Muscle of leg (tissue), 3 donors: ENCODE measurements at regions not wholly inside any gene's neighbourhood (a gene's known extent, or its start where the extent isn't known, plus 50 kb on each side); places are given as distances from the start of the nearest gene placed in this dataset.

Source experiments
- DNase-seq: peaks from one replicate; pipeline ENCODE4 v3.0.0; 2013
- H3K27ac ChIP-seq: one replicate; pipeline ENCODE4 v1.5.1; 2013; ENCODE audit warnings: mild to moderate bottlenecking, low read length, control low read depth
- H3K27me3 ChIP-seq: one replicate; pipeline ENCODE4 v1.6.1; 2013; ENCODE audit warnings: low read length; ENCODE audit not compliant: control insufficient read depth, insufficient read depth
- H3K36me3 ChIP-seq: one replicate; pipeline ENCODE4 v1.6.1; 2013; ENCODE audit warnings: low read length; ENCODE audit not compliant: control insufficient read depth, insufficient read depth
- H3K4me1 ChIP-seq: one replicate; pipeline ENCODE4 v1.6.1; 2013; ENCODE audit warnings: low read length; ENCODE audit not compliant: control insufficient read depth, insufficient read depth
- H3K4me3 ChIP-seq: one replicate; pipeline ENCODE4 v1.5.1; 2013; ENCODE audit warnings: low read length, control low read depth
- H3K9me3 ChIP-seq: replicated peaks from 2 replicates; pipeline ENCODE4 v1.6.1; 2013; ENCODE audit warnings: low read depth, low read length; ENCODE audit not compliant: control insufficient read depth
- WGBS: methylation state at CpG from one replicate; pipeline ENCODE4 v1.1.5; 2013; ENCODE audit warnings: missing lambda C conversion rate; ENCODE audit not compliant: insufficient coverage; 5-methylcytosine and 5-hydroxymethylcytosine counted together

DNA sequence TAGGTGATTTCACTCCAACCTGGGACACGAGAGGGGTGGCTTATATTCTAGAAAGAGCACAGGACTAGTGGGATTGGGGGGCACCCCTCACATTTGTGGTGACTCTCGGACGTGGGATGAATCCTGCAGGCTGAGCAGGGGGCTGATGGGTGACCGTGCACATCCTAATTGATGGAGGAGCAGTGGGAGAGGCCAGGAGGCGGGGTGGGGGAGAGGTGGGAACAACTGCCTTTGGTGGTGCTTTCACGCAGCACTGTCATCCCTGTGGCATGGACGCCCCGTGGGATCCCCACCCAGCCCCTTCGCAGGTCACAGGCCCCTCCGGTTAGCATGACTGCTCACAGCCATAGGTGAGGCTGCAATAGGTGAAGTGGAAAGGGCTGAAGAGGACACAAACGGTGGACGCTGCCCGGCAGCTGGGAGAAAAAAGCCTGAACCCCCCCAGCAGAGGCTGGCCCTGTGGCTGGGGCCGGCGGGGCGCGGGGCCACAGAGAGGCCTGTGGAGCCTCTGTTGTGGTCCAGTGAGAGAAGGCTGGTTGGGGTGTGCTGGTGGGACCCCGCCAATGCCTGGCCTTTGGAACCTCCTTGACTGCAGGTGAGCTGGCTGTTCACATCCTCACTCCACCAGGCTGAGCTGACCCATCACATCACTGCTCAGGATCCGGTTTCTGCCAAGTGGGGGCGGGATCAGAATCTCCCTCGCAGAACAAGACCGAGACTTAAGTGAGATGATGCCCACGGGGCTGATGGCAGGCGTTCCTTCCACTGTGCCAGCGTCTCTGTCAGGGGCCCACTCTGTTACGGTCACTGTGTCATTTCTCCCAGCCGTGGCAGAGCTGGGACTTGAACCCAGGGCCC is 325.4 kb downstream of the TEX29 start:
- H3K4me1 ChIP-seq: no peaks in the 10 kb centered on the region
- DNase-seq: no peak
- H3K4me3 ChIP-seq: no peak overlapping the region
- peaks cover 9% of the 10 kb centered on the region for H3K27me3 ChIP-seq
- 81% methylated on average over 21 of the region's 27 CpGs for WGBS
- no peaks in the 10 kb centered on the region for H3K9me3 ChIP-seq
- H3K27ac ChIP-seq: no peak overlapping the region
- H3K36me3 ChIP-seq: no peaks in the 10 kb centered on the region

DNA sequence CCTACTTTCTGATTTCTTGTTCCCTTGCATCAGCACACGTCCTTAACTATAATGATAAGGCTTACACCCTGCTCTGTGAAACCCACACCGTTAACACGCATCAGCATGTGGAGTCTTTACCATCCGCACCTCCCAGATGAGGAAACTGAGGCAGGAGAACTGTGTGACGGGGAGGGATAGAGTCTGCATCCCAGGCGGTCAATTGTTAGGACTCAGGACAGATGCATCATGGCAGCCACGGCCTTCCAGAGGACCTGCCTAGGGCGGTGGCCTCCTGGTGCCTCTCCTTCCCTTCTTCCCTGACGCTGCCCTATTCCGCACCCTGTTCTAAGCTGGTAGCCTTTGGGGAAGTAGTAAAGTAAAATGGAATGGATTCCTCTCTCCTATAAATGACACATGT is 326.0 kb downstream of the TEX29 start:
- no peak for DNase-seq
- 96% methylated on average over 6 of the region's 10 CpGs for WGBS
- Histone ChIP-seq H3K27me3 (peaks cover 10% of the 10 kb centered on the region), H3K27ac (no peak overlapping the region), H3K4me1 (no peaks in the 10 kb centered on the region), H3K9me3 (no peaks in the 10 kb centered on the region), H3K4me3 (no peak overlapping the region), H3K36me3 (no peaks in the 10 kb centered on the region)

DNA sequence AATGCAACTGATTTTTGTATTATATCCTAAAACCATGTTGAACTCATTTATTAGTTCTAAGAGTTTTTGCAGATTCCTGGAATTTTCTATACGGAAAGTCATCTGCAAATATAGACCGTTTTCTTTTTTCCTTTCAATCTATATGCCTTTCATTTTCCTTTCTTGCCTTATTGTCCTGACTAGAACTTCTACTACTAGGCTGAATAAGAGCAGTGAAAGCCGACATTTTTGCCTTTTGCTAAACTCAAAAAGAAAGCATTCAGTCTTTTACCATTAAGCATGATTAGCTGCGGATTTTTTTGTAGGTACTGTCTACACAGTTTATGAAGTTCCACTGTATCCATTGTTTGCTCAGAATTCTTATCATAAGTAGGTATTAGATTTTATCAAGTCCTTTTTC is 328.4 kb downstream of the TEX29 start:
- H3K36me3 ChIP-seq: no peaks in the 10 kb centered on the region
- peaks cover 20% of the 10 kb centered on the region for H3K27me3 ChIP-seq
- H3K9me3 ChIP-seq: no peaks in the 10 kb centered on the region
- no peak for DNase-seq
- H3K27ac ChIP-seq: no peak overlapping the region
- WGBS: 80% methylated on average over 1 of the region's 4 CpGs
- no peaks in the 10 kb centered on the region for H3K4me1 ChIP-seq
- no peak overlapping the region for H3K4me3 ChIP-seq

DNA sequence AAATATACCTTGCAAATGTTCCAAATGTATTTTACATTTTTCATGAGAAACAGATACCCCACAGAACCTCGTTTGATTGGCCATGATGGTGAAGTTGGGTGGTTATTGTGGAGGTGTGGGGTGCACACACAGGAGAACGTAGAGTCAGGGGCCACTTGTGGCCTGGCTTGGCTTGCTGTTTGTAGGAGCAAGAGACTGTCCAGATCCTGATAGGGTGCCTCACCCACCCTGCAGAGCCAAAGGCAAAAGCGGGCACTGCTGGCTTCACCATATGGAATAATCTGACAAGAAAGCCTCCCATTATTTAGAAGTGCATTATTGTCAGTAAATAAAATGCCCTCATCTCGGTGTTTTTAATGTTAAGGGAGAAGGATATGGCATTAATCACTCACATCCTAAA is 330.2 kb downstream of the TEX29 start:
- WGBS: 52% methylated on average over 2 of the region's 4 CpGs
- H3K36me3 ChIP-seq: no peaks in the 10 kb centered on the region
- H3K27me3 ChIP-seq: peaks cover 30% of the 10 kb centered on the region
- DNase-seq: no peak
- H3K4me3 ChIP-seq: no peak overlapping the region
- no peak overlapping the region for H3K27ac ChIP-seq
- no peaks in the 10 kb centered on the region for H3K9me3 ChIP-seq
- no peaks in the 10 kb centered on the region for H3K4me1 ChIP-seq

DNA sequence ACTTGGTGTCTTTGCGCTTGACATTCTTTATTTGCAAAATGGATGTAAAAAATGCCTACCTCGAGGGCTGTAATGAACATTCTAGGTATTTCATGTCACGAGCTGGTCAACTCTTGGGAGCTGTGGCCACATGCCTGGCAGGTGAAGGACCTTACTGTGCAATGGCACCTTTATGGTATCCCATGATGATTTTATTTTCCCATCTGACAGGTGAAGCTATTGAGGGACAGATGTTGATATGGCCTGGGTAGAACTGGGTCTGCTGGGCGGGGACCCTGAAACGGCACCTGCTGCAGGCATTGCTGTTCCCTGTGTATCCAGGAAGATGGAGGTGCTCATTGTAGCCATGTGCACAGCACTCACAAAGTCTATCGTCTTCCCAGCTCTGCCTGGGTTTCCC is 332.2 kb downstream of the TEX29 start:
- Histone ChIP-seq H3K4me1 (no peaks in the 10 kb centered on the region), H3K27me3 (peaks cover 26% of the 10 kb centered on the region), H3K4me3 (no peak overlapping the region), H3K9me3 (no peaks in the 10 kb centered on the region), H3K36me3 (no peaks in the 10 kb centered on the region), H3K27ac (no peak overlapping the region)
- 91% methylated on average over 3 of the region's 6 CpGs for WGBS
- no peak for DNase-seq

DNA sequence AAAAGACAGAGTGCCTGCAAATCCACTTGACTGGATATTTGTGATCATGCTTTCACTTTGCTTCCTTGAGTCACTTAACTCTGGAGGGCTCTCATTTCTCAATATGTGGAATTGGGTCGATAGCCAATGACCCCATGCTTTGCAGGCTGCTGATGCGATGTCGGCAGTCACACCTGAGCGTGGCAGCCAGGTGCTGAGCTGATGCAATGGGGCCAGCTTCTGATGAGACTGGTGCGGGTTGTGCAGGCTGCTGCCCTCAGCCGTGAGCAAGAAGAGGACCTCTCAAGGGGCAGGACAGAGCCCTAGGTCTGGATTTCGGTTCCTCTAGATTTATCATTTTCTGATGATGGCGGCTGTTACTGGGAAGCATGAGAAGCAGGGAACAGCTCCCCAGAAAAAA is 334.1 kb downstream of the TEX29 start:
- no peaks in the 10 kb centered on the region for H3K36me3 ChIP-seq
- no peaks in the 10 kb centered on the region for H3K9me3 ChIP-seq
- H3K27me3 ChIP-seq: peaks cover 29% of the 10 kb centered on the region
- no peak overlapping the region for H3K27ac ChIP-seq
- DNase-seq: no peak
- 87% methylated on average over 8 of the region's 8 CpGs for WGBS
- peaks cover 3% of the 10 kb centered on the region for H3K4me1 ChIP-seq
- no peak overlapping the region for H3K4me3 ChIP-seq

DNA sequence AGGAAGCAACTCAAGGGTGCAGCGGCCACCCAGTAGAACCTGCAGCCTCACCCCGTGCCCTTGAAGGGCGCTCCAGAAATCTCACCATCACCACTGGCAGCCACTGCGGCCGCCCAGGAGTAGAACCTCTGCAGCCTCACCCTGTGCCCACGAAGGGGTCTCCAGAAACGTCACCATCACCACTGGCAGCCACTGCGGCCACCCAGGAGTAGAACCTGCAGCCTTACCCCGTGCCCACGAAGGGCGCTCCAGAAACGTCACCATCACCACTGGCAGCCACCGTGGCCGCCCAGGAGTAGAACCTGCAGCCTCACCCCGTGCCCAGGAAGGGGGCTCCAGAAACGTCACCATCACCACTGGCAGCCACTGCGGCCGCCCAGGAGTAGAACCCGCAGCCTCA is 336.0 kb downstream of the TEX29 start:
- WGBS: 89% methylated on average over 14 of the region's 19 CpGs
- no peak overlapping the region for H3K27ac ChIP-seq
- peaks cover 24% of the 10 kb centered on the region for H3K27me3 ChIP-seq

DNA sequence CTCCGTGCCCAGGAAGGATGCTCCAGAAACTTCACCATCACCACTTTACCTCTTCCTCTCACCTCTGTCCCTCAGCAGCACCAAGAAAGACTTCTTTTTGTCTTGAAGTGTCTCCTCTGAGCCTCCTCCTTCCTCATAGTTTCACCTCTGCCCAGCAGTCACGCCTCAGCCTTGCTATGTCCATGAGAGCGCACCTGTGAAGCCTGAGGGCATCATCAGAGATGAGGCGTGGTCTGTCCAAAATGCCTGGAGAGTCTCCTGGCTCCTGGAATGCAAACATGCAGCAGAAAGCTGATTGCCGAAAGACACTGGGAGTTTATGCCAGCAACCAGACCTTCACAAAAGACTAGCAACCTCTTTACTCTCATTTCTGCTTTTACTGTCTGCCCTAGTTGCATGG is 336.6 kb downstream of the TEX29 start:
- no peaks in the 10 kb centered on the region for H3K9me3 ChIP-seq
- no peaks in the 10 kb centered on the region for H3K36me3 ChIP-seq
- 91% methylated on average over 5 of the region's 5 CpGs for WGBS
- peaks cover 3% of the 10 kb centered on the region for H3K4me1 ChIP-seq
- H3K27me3 ChIP-seq: peaks cover 23% of the 10 kb centered on the region
- no peak overlapping the region for H3K4me3 ChIP-seq
- DNase-seq: no peak
- H3K27ac ChIP-seq: no peak overlapping the region

More for the DNA sequence above, 336.0 kb downstream of the TEX29 start:
- DNase-seq: no peak
- Histone ChIP-seq H3K4me1 (peaks cover 3% of the 10 kb centered on the region), H3K4me3 (no peak overlapping the region), H3K36me3 (no peaks in the 10 kb centered on the region), H3K9me3 (no peaks in the 10 kb centered on the region)

DNA sequence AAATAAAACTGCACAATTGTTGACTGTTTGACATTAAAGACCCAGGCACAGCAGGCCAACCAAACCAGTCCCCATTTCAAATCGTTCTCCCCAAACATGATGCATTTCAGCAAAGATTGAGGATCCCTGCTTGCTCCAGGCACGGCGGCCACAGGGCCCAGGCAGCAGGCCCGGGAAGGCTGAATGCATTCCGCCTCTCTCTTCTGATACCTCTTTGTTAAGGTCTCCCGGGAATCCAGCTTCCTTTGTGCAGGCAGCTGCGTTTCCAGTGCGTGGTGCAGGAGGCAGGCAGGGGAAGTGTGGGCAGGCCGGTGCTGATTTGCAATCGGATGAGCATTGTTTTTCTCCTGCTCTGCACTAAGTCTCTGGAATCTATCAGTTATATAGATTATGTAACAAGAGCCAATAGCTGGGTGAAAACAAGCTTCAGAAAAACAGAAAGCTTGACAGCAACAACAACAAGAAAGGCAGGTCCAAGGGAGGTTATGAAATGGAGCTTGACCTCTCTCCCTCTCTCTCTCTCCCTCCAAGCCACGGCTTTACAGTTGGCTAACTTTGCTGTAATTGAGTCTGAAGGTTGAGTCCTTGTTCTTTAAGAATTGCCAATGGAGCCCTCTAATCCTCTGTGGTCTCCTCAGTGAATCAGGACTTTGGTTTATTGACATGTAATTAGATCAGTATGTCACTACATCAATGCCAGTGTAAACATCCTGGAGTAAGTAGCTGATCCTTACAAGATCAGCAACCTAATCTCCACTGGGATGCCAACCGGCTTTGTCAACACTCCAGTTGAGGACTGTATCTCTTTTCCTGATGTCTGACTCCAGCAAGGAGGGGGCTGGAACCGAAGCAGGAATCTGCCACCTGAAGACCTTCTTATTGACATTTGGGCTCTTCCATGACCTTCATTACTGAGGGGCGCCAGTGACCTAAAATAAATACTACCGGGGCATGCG is 338.0 kb downstream of the TEX29 start:
- DNase-seq: peak; percentile 37
- no peak overlapping the region for H3K27ac ChIP-seq
- WGBS: 36% methylated on average over 7 of the region's 16 CpGs
- H3K4me1 ChIP-seq: peaks cover 3% of the 10 kb centered on the region
- H3K9me3 ChIP-seq: no peaks in the 10 kb centered on the region
- H3K27me3 ChIP-seq: peaks cover 17% of the 10 kb centered on the region
- no peaks in the 10 kb centered on the region for H3K36me3 ChIP-seq
- no peak overlapping the region for H3K4me3 ChIP-seq

DNA sequence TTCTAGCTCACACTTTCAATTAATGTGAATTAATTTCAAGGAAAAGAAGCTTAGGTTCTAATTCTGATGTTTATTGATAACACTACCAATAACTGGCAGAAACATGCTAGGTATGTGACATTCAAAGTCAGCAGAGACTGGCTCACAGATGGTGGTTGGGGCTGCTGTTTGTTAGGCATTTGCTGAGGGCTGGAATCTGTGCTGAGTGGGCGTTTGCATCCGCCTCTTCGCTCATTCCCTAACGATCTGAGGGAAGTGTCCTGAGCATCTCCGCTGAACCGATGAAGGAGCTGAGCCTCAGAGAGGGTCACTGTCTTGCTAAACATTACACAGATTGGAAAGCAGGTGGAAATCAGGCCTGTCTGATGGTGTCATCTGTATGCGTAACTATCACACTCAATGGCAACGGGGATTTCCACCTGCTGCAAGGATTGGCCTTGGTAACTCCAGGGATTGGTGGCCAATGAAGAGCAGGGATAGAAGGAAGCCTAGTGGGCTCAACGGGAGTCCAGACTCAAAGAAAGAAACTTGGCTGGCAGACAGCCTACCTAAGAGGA is 338.9 kb downstream of the TEX29 start:
- H3K4me3 ChIP-seq: no peak overlapping the region
- peaks cover 16% of the 10 kb centered on the region for H3K27me3 ChIP-seq
- 89% methylated on average over 8 of the region's 9 CpGs for WGBS
- H3K27ac ChIP-seq: no peak overlapping the region
- H3K9me3 ChIP-seq: no peaks in the 10 kb centered on the region
- no peak for DNase-seq
- peaks cover 3% of the 10 kb centered on the region for H3K4me1 ChIP-seq
- H3K36me3 ChIP-seq: no peaks in the 10 kb centered on the region
